Suprapubic skin (tissue), 4 donors: ENCODE measurements at regions not wholly inside any gene's neighbourhood (a gene's known extent, or its start where the extent isn't known, plus 50 kb on each side); places are given as distances from the start of the nearest gene placed in this dataset.

ENCODE experiments used
- DNase-seq, 2 donors: peaks; one replicate each; pipeline ENCODE4 v3.0.0-alpha.2; 2019; ENCODE audit warnings: low spot score in 2 of 2
- H3K27ac ChIP-seq: fragments of 200-600 bp; sonication (generic); one replicate; pipeline ENCODE4 v1.5.1; 2019
- H3K27me3 ChIP-seq: fragments of 200-600 bp; sonication (generic); one replicate; pipeline ENCODE4 v1.5.1; 2019
- H3K36me3 ChIP-seq: fragments of 200-600 bp; sonication (generic); one replicate; pipeline ENCODE4 v1.5.1; 2019
- H3K4me1 ChIP-seq: fragments of 200-600 bp; sonication (generic); one replicate; pipeline ENCODE4 v1.5.1; 2019
- H3K4me3 ChIP-seq: fragments of 200-600 bp; sonication (generic); one replicate; pipeline ENCODE4 v1.5.1; 2019; ENCODE audit warnings: mild to moderate bottlenecking
- H3K9me3 ChIP-seq: fragments of 200-600 bp; sonication (generic); one replicate; pipeline ENCODE4 v1.5.1; 2019
- EP300 ChIP-seq: sonication (generic); formaldehyde crosslinking; IDR thresholded peaks from one replicate; pipeline ENCODE4 v1.6.1; 2017; ENCODE audit warnings: antibody characterized with exemption
- POLR2A ChIP-seq, 2 donors: fragments of 450-650 bp; IDR thresholded peaks; one replicate each; pipeline ENCODE4 v1.6.1; 2017; ENCODE audit warnings: antibody characterized with exemption in 2 of 2, mild to moderate bottlenecking in 2 of 2, moderate library complexity in 2 of 2
- POLR2AphosphoS5 ChIP-seq, 3 donors: sonication (generic); formaldehyde crosslinking; IDR thresholded peaks; one replicate each; pipeline ENCODE4 v1.6.1; 2017; ENCODE audit warnings: antibody characterized with exemption in 3 of 3
- WGBS: methylation state at CpG from one replicate; pipeline ENCODE4 v1.1.5; 2018; 5-methylcytosine and 5-hydroxymethylcytosine counted together
- TF ChIP-seq, protein P1 (sequence below), 2 donors: fragments of 200-600 bp in 1 of 2; fragments of 450-650 bp in 1 of 2; sonication (generic) in 1 of 2; IDR thresholded peaks; one replicate each; pipeline ENCODE4 v1.5.1; 2016 to 2019; ENCODE audit warnings: antibody characterized with exemption in 2 of 2, mild to moderate bottlenecking in 1 of 2, moderate library complexity in 1 of 2

DNA sequence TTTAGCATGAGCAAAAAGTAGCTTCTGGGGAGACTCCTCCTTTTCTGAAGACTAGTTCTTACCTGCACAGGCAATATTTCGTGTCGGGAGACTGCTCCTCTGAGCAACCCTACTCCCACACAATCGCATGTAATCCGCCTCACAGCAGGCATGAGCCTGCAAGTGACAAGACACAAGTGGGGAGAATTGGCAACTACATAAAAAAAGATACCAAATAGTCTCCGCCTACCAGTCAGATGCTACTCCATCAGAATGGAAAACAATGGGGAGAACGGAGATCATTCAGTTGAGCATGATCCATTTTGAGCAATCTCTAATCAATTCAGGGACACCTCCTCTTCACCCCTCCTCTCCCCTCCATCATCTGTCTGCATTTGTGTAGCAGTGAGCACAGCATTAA is 321.0 kb downstream of the COG6 start:
- H3K4me3 ChIP-seq: no peak overlapping the region
- 63% methylated on average over 6 of the region's 6 CpGs for whole genome bisulfite sequencing
- peaks cover 4% of the 10 kb centered on the region for H3K4me1 ChIP-seq
- H3K36me3 ChIP-seq: no peaks in the 10 kb centered on the region
- TF ChIP-seq EP300: no peak
- TF ChIP-seq, protein P1, sequence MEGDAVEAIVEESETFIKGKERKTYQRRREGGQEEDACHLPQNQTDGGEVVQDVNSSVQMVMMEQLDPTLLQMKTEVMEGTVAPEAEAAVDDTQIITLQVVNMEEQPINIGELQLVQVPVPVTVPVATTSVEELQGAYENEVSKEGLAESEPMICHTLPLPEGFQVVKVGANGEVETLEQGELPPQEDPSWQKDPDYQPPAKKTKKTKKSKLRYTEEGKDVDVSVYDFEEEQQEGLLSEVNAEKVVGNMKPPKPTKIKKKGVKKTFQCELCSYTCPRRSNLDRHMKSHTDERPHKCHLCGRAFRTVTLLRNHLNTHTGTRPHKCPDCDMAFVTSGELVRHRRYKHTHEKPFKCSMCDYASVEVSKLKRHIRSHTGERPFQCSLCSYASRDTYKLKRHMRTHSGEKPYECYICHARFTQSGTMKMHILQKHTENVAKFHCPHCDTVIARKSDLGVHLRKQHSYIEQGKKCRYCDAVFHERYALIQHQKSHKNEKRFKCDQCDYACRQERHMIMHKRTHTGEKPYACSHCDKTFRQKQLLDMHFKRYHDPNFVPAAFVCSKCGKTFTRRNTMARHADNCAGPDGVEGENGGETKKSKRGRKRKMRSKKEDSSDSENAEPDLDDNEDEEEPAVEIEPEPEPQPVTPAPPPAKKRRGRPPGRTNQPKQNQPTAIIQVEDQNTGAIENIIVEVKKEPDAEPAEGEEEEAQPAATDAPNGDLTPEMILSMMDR (IDR thresholded peaks at IDR 0.05): no peak
- TF ChIP-seq POLR2AphosphoS5 (IDR thresholded peaks at IDR 0.05): no peak
- TF ChIP-seq POLR2A (IDR thresholded peaks at IDR 0.05): no peak
- H3K27me3 ChIP-seq: no peaks in the 10 kb centered on the region
- no peak overlapping the region for H3K27ac ChIP-seq
- DNase-seq: no peak
- H3K9me3 ChIP-seq: no peaks in the 10 kb centered on the region

DNA sequence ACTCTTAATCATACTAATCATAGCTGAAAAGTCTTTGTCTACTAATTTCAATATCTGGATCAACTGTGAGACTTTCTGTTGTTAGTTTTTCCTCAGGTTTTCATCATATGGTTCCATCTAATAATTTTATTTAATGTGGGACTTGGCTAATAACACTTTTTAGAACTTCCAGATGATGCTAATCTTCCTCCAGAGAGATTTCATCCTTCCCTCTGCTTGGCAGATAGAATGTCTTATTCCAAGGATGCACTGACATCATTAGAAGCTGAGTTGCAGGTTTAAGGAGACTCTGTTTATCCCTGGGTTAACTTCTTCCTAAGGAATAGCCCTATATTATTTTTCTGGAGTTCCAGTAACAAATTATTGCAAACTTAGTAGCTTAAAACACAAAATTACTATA is 325.6 kb downstream of the COG6 start:
- H3K27ac ChIP-seq: no peak overlapping the region
- no peak for DNase-seq
- no peaks in the 10 kb centered on the region for H3K27me3 ChIP-seq
- TF ChIP-seq POLR2A (IDR thresholded peaks at IDR 0.05): no peak
- TF ChIP-seq, protein P1 (IDR thresholded peaks at IDR 0.05): no peak
- TF ChIP-seq POLR2AphosphoS5 (IDR thresholded peaks at IDR 0.05): no peak
- TF ChIP-seq EP300: no peak
- H3K4me1 ChIP-seq: peaks cover 6% of the 10 kb centered on the region
- no peak overlapping the region for H3K4me3 ChIP-seq
- no peaks in the 10 kb centered on the region for H3K36me3 ChIP-seq
- no peaks in the 10 kb centered on the region for H3K9me3 ChIP-seq

DNA sequence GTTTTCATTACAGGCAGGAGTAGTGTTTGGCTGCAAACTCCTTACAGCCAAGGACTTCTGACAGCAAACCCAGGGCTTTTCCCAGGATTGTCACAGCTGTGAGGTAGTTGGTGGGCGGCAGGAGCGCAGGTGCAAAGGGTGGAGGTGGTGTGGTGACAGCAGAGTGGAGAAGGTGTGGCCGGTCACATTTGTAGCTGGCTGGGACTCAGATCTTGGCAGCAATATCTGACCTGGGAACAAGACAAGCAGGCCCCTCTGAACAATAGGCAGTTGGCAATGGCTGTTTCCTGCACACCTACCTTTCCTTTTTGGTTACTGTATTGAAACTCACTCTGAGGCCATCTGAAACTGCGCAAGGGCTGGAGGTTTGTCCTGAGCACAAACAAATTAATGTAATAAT is 327.3 kb downstream of the COG6 start:
- Histone ChIP-seq H3K4me1 (peaks cover 3% of the 10 kb centered on the region), H3K4me3 (no peak overlapping the region), H3K27me3 (no peaks in the 10 kb centered on the region), H3K36me3 (no peaks in the 10 kb centered on the region), H3K9me3 (no peaks in the 10 kb centered on the region), H3K27ac (no peak overlapping the region)
- 88% methylated on average over 4 of the region's 4 CpGs for WGBS
- TF ChIP-seq, protein P1 (IDR thresholded peaks at IDR 0.05): no peak
- TF ChIP-seq EP300 (no peak), POLR2AphosphoS5 (IDR thresholded peaks at IDR 0.05) (no peak), POLR2A (IDR thresholded peaks at IDR 0.05) (no peak)
- DNase-seq: no peak

DNA sequence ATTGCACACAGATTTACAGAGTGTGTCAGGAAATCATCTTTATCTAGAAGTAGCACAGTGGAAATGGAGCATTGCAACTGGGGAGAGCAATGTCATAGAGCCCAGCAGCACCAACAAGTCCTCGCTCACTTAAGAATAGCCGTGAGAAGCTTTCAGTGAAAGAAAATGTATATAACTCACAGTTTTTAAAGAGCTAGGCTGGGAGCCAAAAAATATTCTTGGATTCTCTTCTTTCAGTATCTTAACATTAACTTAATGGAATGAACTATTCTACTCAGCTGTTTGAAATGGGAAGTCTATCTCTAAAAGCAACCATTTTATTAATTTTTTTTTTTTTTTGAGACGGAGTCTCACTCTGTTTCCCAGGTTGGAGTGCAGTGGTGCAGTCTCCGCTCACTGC is 329.6 kb downstream of the COG6 start:
- H3K27ac ChIP-seq: no peak overlapping the region
- DNase-seq: no peak
- no peaks in the 10 kb centered on the region for H3K36me3 ChIP-seq
- H3K27me3 ChIP-seq: no peaks in the 10 kb centered on the region
- no peaks in the 10 kb centered on the region for H3K9me3 ChIP-seq
- peaks cover 3% of the 10 kb centered on the region for H3K4me1 ChIP-seq
- H3K4me3 ChIP-seq: no peak overlapping the region
- TF ChIP-seq EP300: no peak
- no peak for TF ChIP-seq POLR2AphosphoS5 (IDR thresholded peaks at IDR 0.05)
- TF ChIP-seq POLR2A (IDR thresholded peaks at IDR 0.05): no peak
- TF ChIP-seq, protein P1 (IDR thresholded peaks at IDR 0.05): no peak
- 85% methylated on average over 4 of the region's 4 CpGs for WGBS

DNA sequence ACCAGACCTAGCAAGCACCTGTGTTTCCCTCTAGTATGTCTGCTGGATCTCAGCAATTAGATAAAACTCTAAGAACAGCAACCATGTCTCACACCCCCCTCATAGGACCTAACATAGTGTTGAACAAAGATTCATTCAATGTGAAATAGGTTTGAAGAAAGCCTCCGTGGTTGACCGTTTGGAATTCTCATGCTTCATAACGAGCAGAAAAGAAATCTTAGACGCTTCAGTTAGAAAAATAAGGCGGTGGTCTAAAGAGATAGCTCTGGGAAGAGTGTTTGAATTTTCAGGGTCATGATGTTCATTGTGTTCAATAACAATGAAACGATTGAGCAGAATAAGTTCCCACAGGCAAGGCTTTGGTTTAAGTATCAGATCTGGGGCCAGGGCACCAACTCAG is 332.9 kb downstream of the COG6 start:
- H3K27me3 ChIP-seq: no peaks in the 10 kb centered on the region
- WGBS: 91% methylated on average over 6 of the region's 6 CpGs
- TF ChIP-seq, protein P1 (IDR thresholded peaks at IDR 0.05): no peak
- TF ChIP-seq POLR2A (IDR thresholded peaks at IDR 0.05) (no peak), POLR2AphosphoS5 (IDR thresholded peaks at IDR 0.05) (no peak), EP300 (no peak)
- H3K4me1 ChIP-seq: peaks cover 2% of the 10 kb centered on the region
- H3K4me3 ChIP-seq: no peak overlapping the region
- no peak for DNase-seq
- no peak overlapping the region for H3K27ac ChIP-seq
- H3K9me3 ChIP-seq: no peaks in the 10 kb centered on the region
- H3K36me3 ChIP-seq: no peaks in the 10 kb centered on the region
